PC-3 (cell line): ENCODE measurements at regions not wholly inside any gene's neighbourhood (a gene's known extent, or its start where the extent isn't known, plus 50 kb on each side); places are given as distances from the start of the nearest gene placed in this dataset.

Source experiments
- ATAC-seq: fragments of 200-7000 bp; cut with Tn5 transposase; 2 replicates; pipeline ENCODE4 v1.9.1; 2020; ENCODE audit warnings: mild to moderate bottlenecking, moderate library complexity
- BruUV-seq: library from RNA; stranded (reverse); fragments of 400-500 nt; replicated peaks from 2 replicates; lab custom pipeline; 2021; lab: Mats Ljungman, UMichigan
- CTCF ChIA-PET: fragments of 300-600 bp; sonication (Branson Sonifier 250); formaldehyde crosslinking; loops from one replicate; lab custom pipeline; 2022; ENCODE audit warnings: antibody characterized with exemption; lab: Charles Lee
- POLR2A ChIA-PET: fragments of 300-600 bp; sonication (Branson Sonifier 250); formaldehyde crosslinking; loops from one replicate; lab custom pipeline; 2022; ENCODE audit warnings: antibody characterized with exemption; ENCODE audit not compliant: unreplicated experiment; lab: Charles Lee
- DNase-seq: peaks from one replicate; pipeline ENCODE4 v3.0.0-alpha.2; 2015
- H2AFZ ChIP-seq: fragments of 300-600 bp; sonication (generic); 2 replicates; pipeline ENCODE4 v1.6.0; 2016; ENCODE audit warnings: antibody characterized with exemption, low read length
- H3F3A ChIP-seq: fragments of 300-600 bp; sonication (generic); one replicate; pipeline ENCODE4 v1.6.0; 2017; ENCODE audit warnings: antibody characterized with exemption, low read length, control low read depth, mild to moderate bottlenecking; ENCODE audit not compliant: unreplicated experiment
- H3K27ac ChIP-seq: fragments of 300-600 bp; sonication (generic); 2 replicates; pipeline ENCODE4 v1.5.1; 2016; ENCODE audit warnings: mild to moderate bottlenecking, low read length
- H3K27me3 ChIP-seq: fragments of 300-600 bp; sonication (generic); 2 replicates; pipeline ENCODE4 v1.6.1; 2016; ENCODE audit warnings: low read length, mixed read lengths
- H3K36me3 ChIP-seq: fragments of 300-600 bp; sonication (generic); 2 replicates; pipeline ENCODE4 v1.6.1; 2016; ENCODE audit warnings: low read depth, mixed run types, low read length, mixed read lengths
- H3K4me1 ChIP-seq: fragments of 300-600 bp; sonication (generic); 2 replicates; pipeline ENCODE4 v1.5.1; 2016; ENCODE audit warnings: low read length; ENCODE audit not compliant: insufficient read depth
- H3K4me2 ChIP-seq: fragments of 300-600 bp; sonication (generic); 2 replicates; pipeline ENCODE4 v1.6.0; 2016; ENCODE audit warnings: low read length
- H3K4me3 ChIP-seq: fragments of 300-600 bp; sonication (generic); 2 replicates; pipeline ENCODE4 v1.5.1; 2016; ENCODE audit warnings: mild to moderate bottlenecking, low read length, mixed read lengths
- H3K79me2 ChIP-seq: fragments of 300-600 bp; sonication (generic); 2 replicates; pipeline ENCODE4 v1.6.1; 2017; ENCODE audit warnings: low read length, mixed read lengths
- H3K9ac ChIP-seq: fragments of 300-600 bp; sonication (generic); 2 replicates; pipeline ENCODE4 v1.6.0; 2016; ENCODE audit warnings: mild to moderate bottlenecking, low read length
- H3K9me2 ChIP-seq: fragments of 300-600 bp; sonication (generic); replicated peaks from 2 replicates; pipeline ENCODE4 v1.6.1; 2016; ENCODE audit warnings: mixed run types, low read length, mixed read lengths
- H3K9me3 ChIP-seq: fragments of 300-600 bp; sonication (generic); 2 replicates; pipeline ENCODE4 v1.6.1; 2016; ENCODE audit warnings: low read length, mixed read lengths
- H4K20me1 ChIP-seq: fragments of 300-600 bp; sonication (generic); 2 replicates; pipeline ENCODE4 v1.6.1; 2016; ENCODE audit warnings: low read length, mixed read lengths
- CTCF ChIP-seq: fragments of 300-600 bp; sonication (generic); conservative IDR thresholded peaks from 2 replicates; pipeline ENCODE4 v1.5.1; 2017; ENCODE audit warnings: antibody characterized with exemption, low read depth, mild to moderate bottlenecking, low read length
- EZH2 ChIP-seq: fragments of 300-600 bp; sonication (generic); IDR thresholded peaks from one replicate; pipeline ENCODE4 v1.6.1; 2017; ENCODE audit warnings: antibody characterized with exemption, mild to moderate bottlenecking, low read length; ENCODE audit not compliant: unreplicated experiment
- EZH2phosphoT487 ChIP-seq: fragments of 300-600 bp; sonication (generic); IDR thresholded peaks from 2 replicates; pipeline ENCODE4 v1.6.1; 2018; ENCODE audit warnings: mild to moderate bottlenecking, antibody characterized with exemption, low read length, borderline replicate concordance
- intact Hi-C: fragments of 100-400 bp; cut with micrococcal nuclease; formaldehyde crosslinking; loops from 2 replicates; pipeline ENCODE4 v1.9.0; 2023

GRCh38 chr14:89544636-89545301, 127.7 kb upstream of the FOXN3 start:
- POLR2A ChIA-PET: no interaction called here
- Histone ChIP-seq H3K9ac (no peak overlapping the region), H3K9me2 (no peaks in the 10 kb centered on the region), H3K4me2 (no peak overlapping the region), H3K36me3 (no peaks in the 10 kb centered on the region), H3K27me3 (no peaks in the 10 kb centered on the region), H3F3A (no peaks in the 10 kb centered on the region), H3K27ac (no peak overlapping the region), H4K20me1 (no peaks in the 10 kb centered on the region), H2AFZ (no peak overlapping the region), H3K79me2 (no peaks in the 10 kb centered on the region), H3K9me3 (no peaks in the 10 kb centered on the region), H3K4me3 (no peak overlapping the region), H3K4me1 (peaks cover 17% of the 10 kb centered on the region)
- DNase-seq (no peak), ATAC-seq (no peak)
- BruUV-seq: no TSS peak
- CTCF ChIA-PET: no interaction called here
- TF ChIP-seq EZH2phosphoT487 (no peak), EZH2 (no peak), CTCF (no peak)
- intact Hi-C loops: no loop called here

DNA sequence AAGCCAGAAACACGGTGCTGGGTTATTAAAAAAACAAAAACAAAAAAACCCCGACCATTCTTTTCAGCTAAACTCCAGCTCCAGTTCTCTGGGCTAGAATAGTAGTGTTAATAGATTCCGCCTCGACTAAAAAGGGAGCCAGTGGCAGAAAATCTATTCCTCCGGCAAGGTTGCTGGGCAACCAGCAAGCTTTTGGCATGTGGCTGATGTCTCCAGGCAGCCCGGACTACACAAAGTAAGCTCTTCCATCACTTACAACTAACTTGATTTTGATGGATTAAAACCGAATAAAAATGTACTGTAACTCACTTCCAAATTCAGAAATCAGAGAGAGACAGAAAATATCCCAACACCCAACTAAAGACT, 126.4 kb upstream of the FOXN3 start:
- no peak overlapping the region for H3K4me3 ChIP-seq
- H2AFZ ChIP-seq: no peak overlapping the region
- peaks cover 21% of the 10 kb centered on the region for H3K4me1 ChIP-seq
- DNase-seq (no peak), ATAC-seq (no peak)
- CTCF ChIA-PET: no interaction called here
- no peaks in the 10 kb centered on the region for H3K36me3 ChIP-seq
- H3F3A ChIP-seq: no peaks in the 10 kb centered on the region
- no peaks in the 10 kb centered on the region for H4K20me1 ChIP-seq
- H3K9me2 ChIP-seq: no peaks in the 10 kb centered on the region
- no peak overlapping the region for H3K9ac ChIP-seq
- no peaks in the 10 kb centered on the region for H3K9me3 ChIP-seq
- no peak overlapping the region for H3K27ac ChIP-seq
- BruUV-seq: no TSS peak
- no peaks in the 10 kb centered on the region for H3K79me2 ChIP-seq
- H3K27me3 ChIP-seq: no peaks in the 10 kb centered on the region
- intact Hi-C loops: no loop called here
- TF ChIP-seq EZH2phosphoT487 (no peak), CTCF (no peak), EZH2 (no peak)
- POLR2A ChIA-PET: interaction anchor here (0.6 kb wide), 2 partner anchors 128 to 374 kb away, joined by 3 to 8 read pairs; no protein-coding TSS in a partner anchor
- H3K4me2 ChIP-seq: no peak overlapping the region

DNA sequence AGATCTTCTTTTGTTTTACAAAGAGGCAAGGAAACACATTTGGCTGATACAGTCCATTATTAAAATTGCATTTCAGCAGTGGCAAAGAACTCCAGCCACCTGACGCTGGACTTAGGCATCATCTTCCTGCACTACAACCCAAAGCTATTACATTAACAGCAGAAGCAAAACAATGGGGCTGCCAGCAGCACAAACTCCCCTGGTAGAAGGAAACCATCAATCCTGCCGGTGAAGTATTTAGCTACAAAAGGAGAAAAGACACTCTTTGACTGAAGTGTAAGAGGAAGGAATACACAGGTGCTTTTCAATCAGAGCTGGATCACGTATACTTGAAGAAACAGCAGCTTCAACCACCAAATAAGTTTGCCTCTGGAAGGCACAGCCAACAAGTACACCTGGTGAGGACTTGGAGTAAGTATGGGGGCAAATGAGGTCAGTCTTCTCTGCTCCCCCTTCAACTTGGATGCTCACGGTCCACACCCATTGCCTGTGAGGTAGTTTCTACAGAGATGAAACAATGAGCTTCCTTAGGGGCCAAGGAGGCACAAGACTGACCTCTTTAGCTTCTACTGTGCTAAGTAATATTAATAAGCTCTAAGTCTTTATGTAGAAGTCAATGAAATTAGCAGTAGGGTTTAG, 125.9 kb upstream of the FOXN3 start:
- no peaks in the 10 kb centered on the region for H3K36me3 ChIP-seq
- H4K20me1 ChIP-seq: no peaks in the 10 kb centered on the region
- POLR2A ChIA-PET: interaction anchor here (0.6 kb wide), 1 partner anchor 127 kb away, joined by 8 read pairs; no protein-coding TSS in a partner anchor
- H3K4me2 ChIP-seq: no peak overlapping the region
- intact Hi-C loops: no loop called here
- H3F3A ChIP-seq: no peaks in the 10 kb centered on the region
- no peak overlapping the region for H3K4me3 ChIP-seq
- no peaks in the 10 kb centered on the region for H3K79me2 ChIP-seq
- no peaks in the 10 kb centered on the region for H3K27me3 ChIP-seq
- H3K4me1 ChIP-seq: peaks cover 21% of the 10 kb centered on the region
- ATAC-seq (no peak), DNase-seq (no peak)
- TF ChIP-seq CTCF: no peak
- TF ChIP-seq EZH2phosphoT487: no peak
- no peak for TF ChIP-seq EZH2
- CTCF ChIA-PET: no interaction called here
- no peaks in the 10 kb centered on the region for H3K9me3 ChIP-seq
- no peak overlapping the region for H3K9ac ChIP-seq
- BruUV-seq: no TSS peak
- H3K27ac ChIP-seq: no peak overlapping the region
- H2AFZ ChIP-seq: no peak overlapping the region
- H3K9me2 ChIP-seq: no peaks in the 10 kb centered on the region
